NCI-H1694 (cell line): ENCODE measurements at regions not wholly inside any gene's neighbourhood (a gene's known extent, or its start where the extent isn't known, plus 50 kb on each side); places are given as distances from the start of the nearest gene placed in this dataset.

Experiments
- DNase-seq: peaks from one replicate; lab custom pipeline; 2025; lab: John Stamatoyannopoulos, UW

- peak; percentile 17 for DNase-seq
Observed at GRCh38 chr2:45301307-45302277, 292.3 kb upstream of the SIX2 start.

- peak; percentile 32 for DNase-seq
Observed at GRCh38 chr2:45300026-45300750, 290.9 kb upstream of the SIX2 start.

GRCh38 chr2:45299361-45299760 lies 290.1 kb upstream of the SIX2 start:
- DNase-seq = no peak

DNA sequence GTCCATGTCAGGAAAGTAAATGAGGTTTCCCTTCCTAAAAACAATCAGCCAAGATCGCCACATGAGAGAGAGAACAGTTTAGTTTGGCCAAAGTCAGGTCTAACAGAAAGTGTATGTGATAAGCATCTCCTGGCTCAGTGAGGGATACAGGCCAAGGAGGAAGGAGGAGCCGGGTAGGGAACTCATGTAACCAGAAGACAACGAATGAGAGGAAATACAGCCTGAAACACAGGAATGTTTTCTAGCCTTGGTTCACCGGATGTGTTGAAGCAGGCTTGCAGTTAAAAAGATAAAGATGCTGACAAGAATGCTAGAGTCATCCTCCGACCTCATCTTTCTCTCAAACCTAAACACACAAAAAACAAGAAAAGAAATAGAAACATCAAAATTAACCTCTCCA lies 283.9 kb upstream of the SIX2 start:
- no peak for DNase-seq

DNA sequence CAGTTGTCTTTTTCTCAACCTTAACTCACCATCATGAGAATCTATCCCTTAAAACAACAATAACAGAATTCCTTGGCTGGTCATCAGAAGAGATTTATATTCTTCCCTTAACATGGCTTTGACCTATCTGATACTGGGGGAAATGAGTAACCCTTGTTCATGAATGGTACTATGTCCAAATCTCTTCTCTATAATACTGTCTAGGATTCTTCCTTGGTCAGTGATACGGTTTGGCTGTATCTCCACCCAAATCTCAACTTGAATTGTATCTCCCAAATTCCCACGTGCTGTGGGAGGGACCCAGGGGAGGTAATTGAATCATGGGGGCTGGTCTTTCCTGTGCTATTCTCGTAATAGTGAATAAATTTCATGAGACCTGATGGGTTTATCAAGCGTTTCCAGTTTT lies 282.0 kb upstream of the SIX2 start:
- no peak for DNase-seq

DNA sequence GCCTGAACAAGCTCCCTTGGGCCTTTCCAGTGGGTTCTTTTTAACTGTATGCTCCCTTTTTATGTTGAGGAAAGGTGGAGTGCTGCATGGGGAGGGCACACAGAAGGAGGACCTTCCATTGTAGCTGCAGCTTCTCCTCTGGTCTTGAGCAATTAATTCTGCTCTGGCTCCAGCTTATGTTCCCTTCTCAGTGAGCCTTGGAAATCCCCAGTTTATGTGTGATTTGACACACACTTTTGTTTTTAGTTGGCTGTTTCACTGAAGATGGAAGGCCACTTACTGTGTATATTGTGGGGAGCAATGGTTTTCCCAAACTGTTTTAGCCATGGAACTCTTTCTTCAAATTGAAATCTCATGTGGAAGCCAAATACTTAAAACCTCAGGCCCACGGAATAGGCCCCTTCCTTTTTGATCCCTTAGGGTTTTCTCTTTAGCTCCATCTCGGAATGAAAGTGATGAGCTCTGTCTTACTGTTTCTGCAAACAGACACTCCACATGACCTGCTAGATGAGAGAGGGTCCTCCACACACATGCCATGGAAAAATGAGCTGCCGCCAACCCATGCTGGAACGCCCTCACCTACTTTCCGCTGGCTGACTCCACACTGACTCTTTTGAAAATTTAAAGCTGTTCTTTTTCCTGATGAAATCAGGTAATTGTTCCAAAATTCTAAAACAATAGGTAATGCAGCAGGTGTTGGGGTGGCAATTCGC lies 280.9 kb upstream of the SIX2 start:
- no peak for DNase-seq

GRCh38 chr2:45288532-45289417 lies 279.5 kb upstream of the SIX2 start:
- DNase-seq = no peak

DNA sequence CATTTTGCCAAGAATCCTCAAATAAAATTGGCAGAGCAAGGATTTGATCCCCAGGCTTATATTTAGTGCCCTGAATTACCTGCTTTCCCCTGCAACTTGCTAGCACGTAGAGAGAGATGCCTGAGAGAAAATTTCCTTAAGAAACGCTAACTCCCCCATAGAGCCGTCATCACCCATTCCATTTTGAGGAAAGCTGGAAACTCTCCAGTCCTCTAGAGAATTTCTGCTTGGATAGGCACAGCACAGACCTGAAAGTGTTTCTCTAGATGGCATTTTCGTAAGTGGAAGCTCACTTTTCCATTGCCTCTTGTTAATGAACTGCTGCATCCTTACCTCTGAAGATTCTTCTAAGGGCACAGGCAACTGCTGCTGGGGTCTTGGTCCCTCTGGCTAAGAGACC lies 277.8 kb upstream of the SIX2 start:
- no peak for DNase-seq

GRCh38 chr2:45285771-45286390 lies 276.6 kb upstream of the SIX2 start:
- no peak for DNase-seq

DNA sequence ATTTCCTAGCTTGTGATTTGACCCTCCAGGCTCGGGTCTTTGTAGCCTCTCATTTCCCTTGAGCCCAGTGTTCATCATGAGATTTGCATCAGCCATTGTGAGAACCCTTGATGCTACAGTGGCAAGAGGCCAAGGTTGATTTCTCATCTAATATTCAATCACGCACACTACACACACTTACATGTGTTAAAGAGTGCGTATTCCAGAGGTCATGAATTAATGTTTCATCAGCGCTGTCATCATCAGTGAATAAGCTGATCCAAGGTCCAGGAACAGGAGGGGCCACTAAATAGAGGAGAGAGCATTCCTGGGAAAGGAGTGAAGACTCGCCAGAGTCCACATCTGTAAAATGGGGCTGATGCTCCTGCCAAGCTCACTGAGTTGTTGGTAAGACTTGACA lies 276.1 kb upstream of the SIX2 start:
- no peak for DNase-seq

DNA sequence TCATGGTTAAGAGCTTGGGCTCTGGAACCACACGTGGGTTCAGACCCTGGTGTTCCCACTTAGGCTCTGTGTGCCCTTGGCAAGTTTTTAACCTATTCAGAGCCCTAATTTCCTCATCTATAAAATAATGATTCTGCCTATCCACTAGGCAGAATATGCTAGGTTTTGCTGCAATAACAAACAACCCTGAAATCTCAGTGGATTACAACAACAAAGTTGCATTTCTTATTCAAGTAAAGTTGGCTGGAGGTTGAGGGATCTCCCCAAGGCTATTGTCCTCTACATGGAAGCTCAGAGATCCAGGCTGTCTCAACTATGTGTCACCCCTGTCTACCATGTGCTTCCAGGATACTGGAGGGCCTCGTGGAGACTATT lies 275.4 kb upstream of the SIX2 start:
- DNase-seq = no peak

DNA sequence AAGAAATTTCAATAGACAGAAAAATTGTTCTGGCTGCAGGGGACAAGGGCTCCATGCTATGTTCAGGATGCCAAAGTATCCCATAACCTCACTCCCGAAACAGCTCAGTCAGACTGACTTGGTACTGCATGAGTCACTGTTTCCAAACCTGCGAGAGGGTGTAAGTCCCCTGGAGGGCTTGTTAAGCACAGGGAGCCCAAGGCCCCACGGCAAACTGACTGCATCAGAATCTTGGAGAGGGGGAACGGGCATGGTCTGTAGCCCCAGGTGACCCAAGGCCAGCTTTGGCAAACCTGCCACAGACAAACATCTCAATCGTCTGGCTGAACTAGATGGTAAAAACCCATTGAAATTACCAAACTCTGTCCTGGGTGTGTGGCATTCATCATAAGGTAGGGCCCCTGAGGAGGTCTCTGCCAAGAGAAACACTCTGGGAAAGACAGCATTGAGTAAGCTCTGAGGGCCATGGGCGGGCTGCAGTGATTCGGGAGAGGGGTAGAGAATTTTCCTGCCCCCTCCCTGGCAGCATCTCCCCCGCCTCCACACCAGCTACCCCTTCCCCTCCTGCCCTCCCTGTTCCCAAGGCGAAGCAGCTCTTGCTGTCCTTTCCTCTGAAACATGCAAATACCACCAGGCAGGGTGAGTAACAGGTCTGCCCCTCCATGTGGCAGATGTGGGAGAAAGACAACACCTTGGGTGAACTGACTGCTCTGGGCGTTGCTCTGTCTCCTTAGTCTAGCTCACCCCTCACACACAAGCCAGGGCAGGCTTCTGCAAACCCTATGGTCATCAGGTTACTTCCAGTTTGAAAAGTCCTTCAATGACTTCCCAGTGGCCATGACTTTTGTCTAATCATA lies 274.7 kb upstream of the SIX2 start:
- no peak for DNase-seq

DNA sequence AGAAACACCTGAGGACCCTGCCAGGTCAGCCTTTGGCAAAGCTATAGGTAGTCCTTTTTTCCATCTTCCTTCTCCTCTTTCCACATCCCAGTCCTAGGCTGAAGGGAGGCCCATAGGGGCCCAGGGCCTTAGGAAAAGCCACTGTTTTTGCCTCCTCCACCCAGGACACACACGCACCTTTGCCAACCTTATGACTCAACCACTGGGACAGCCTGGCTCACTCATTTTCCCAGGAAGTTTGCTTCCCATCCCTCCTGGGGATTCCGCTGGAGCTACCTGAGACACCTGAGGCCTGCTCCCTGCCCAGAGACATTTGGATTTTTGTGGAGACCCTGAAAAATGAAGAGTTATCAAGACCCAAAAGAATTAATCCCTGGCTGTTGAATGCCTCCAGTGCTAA lies 273.4 kb upstream of the SIX2 start:
- no peak for DNase-seq

DNA sequence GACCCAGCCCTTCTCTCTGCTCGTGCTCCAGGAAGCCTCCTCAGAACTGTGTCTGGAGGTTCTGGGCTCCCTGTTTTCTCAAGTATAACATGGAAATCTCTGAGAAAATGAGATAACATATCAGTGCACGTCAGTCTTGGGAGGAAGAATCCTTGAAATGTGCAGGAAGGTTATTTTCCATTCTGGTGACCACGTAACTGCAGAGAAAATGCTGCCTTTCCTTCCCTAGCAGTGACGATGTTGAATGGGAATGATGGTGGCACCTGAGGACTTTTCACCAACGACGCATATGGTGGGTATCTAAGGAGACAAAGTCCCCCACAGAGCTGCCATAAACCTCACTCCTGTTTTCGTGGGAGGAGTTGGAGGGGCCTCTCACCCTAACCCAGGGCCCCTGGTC lies 272.1 kb upstream of the SIX2 start:
- no peak for DNase-seq

DNA sequence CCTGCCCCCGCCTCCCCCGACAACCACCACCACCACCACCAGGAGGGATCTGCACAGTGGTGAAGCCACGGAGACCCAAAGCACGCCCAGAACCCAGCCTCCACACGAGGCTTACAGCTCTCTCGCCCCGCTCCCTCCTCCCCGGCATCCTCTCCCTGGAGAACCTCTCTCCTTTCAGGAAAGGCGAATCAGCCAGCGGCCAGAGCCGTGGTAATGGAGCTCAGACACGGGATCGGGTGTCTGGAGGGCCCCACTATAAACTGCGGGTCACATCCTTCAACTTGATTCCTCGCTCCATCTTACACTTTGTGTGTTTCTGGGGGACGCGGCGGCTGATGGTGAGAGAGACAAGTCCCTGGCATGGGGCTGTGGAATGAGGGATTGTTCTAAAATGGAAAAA lies 271.5 kb upstream of the SIX2 start:
- no peak for DNase-seq

GRCh38 chr2:45279356-45279755 lies 270.1 kb upstream of the SIX2 start:
- DNase-seq = no peak

DNA sequence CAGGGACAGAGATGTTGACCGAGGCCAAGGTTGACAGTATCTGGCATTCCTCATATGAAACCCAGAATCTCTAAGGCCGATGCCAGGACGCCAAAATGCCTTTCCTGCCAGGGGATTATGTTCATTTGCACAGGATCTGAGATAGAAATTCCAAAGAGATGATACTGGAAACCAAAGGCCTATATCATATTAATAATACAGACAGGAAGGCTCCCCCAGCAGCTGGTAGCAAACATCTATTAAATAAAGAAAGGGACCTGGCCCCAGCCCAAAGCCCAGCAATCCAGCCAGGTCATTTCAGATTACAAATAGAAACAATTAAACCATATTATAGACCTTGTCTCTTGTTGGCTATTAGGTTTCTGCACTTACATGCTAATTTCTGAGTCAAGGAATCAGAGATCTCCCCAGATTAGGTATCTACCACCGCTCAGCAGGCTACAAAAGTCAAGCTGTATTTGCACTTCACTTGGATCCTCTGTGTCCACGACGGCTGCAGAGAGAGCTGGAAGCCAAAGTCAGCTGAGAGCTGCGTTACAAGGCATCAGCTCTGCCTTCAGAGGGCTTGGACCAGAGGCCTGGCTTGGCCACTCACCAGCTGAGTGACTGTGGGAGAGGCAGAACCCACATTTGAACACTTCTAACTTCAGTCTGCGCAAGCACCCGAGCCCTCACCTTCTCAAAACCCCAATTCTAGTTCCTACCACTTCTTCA lies 269.3 kb upstream of the SIX2 start:
- DNase-seq = no peak

DNA sequence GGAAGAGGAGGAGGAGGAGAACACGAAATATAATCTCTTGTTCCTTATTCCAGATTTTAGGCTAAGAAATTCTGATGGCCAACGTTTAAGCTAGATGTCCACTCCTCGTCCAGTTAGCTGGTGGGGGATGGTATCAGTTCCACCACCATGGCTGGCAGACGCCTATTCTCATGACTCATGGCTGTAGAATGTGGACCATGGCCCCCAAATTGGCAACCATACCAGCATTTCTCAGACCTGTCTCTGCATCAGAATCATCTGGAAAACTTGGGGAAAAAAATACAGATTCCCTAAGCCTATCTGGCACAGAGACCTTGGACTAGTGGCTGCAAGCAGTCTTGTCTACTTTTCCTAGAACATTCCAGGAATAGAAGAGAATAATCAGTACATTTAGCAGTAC lies 267.7 kb upstream of the SIX2 start:
- no peak for DNase-seq

DNA sequence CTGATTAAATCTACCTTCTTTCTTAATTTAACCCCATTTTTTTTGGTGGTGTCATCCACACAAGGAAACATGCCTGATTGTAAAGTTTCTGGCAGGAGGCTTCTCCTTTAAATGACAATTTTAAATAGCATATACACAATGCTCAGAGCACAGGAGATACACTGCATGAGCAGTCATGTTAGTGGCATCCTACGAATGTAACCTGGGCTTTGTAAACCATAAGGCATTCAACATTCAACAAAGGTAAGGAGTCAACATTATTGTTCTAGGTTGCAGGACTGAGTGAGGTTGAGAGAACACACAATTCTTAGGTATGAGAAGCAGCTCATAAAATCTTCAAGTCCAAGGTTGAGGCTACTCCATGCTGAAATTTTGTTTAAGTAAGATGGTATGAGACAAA lies 266.6 kb upstream of the SIX2 start:
- no peak for DNase-seq
